ENCODE measurements at regions not wholly inside any gene's neighbourhood (a gene's known extent, or its start where the extent isn't known, plus 50 kb on each side); places are given as distances from the start of the nearest gene placed in this dataset.

DNA sequence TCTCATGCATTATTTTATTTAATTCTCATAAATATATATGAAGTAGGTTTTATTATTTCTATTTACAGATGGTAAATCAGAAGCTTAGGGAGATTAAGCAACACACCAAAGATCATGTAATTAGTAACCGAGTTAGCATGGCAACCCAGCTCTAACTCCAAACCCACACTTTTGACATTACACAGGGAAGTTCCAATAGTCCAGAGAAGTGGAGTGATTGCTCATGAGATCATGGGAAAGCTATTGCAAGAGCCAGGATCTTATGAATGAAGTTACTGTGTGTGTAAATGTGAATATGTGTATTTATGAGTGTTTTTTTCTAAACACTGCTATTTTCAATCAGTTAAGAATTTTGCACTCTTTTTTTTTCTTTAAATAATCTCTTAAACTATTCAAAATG lies 225.8 kb upstream of the KIRREL3 start:
- Mint-ChIP-seq H3K36me3 (no peaks in the 10 kb centered on the region), H3K27me3 (no peaks in the 10 kb centered on the region), H3K4me1 (no peaks in the 10 kb centered on the region), H3K4me3 (no peak overlapping the region), H3K27ac (no peak overlapping the region), H3K9me3 (peaks cover 9% of the 10 kb centered on the region)
- ATAC-seq (ENCODE audit: low read depth) = no peak
- DNase-seq (ENCODE audit: low spot score in 2 of 2) = no peak

DNA sequence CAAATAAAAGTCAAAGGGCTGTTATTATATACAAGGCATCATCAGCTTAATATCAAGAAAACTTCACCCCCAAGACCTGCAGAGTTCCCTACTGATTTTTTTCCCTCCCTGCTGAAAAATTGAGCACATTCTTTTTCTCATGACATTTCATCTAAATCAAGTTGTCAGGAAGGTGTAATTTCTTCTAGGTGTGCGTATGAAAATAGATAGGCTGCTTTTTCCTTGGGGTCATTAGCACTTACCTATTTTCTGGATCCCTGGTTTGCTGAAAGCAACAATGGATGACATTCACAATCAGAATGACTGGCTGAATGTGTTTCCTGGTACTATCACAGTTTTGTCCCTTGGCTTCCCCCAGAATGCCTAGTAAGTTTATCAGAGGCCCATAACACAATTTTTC lies 225.0 kb upstream of the KIRREL3 start:
- ATAC-seq (ENCODE audit: low read depth) (no peak), DNase-seq (ENCODE audit: low spot score in 2 of 2) (no peak)
- H3K27ac Mint-ChIP-seq = no peak overlapping the region
- H3K9me3 Mint-ChIP-seq = peaks cover 9% of the 10 kb centered on the region
- H3K27me3 Mint-ChIP-seq = no peaks in the 10 kb centered on the region
- H3K4me1 Mint-ChIP-seq = no peaks in the 10 kb centered on the region
- no peak overlapping the region for H3K4me3 Mint-ChIP-seq
- no peaks in the 10 kb centered on the region for H3K36me3 Mint-ChIP-seq

DNA sequence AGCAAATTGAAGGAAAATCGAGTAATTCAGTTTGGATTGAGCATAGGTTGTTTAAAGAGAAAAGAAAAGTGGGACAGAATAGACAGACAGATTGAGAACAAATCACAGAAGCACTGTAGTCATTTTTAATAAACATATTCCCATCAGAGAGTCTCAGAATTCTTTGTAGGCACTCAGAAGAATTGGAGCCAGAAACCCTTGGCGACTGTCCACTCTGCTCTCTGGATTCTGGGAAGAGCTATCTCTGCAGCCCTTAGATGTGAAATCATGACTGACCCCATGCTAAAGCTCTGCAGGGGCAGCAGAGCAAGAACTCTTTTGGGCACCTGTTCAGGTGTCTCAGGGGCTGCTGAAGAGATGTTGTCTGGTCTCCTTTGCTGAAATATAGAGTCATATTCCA lies 223.7 kb upstream of the KIRREL3 start:
- no peak overlapping the region for H3K27ac Mint-ChIP-seq
- H3K27me3 Mint-ChIP-seq = no peaks in the 10 kb centered on the region
- no peak overlapping the region for H3K4me3 Mint-ChIP-seq
- H3K9me3 Mint-ChIP-seq = peaks cover 6% of the 10 kb centered on the region
- no peaks in the 10 kb centered on the region for H3K36me3 Mint-ChIP-seq
- no peaks in the 10 kb centered on the region for H3K4me1 Mint-ChIP-seq
- DNase-seq (ENCODE audit: low spot score in 2 of 2) (no peak), ATAC-seq (ENCODE audit: low read depth) (no peak)

DNA sequence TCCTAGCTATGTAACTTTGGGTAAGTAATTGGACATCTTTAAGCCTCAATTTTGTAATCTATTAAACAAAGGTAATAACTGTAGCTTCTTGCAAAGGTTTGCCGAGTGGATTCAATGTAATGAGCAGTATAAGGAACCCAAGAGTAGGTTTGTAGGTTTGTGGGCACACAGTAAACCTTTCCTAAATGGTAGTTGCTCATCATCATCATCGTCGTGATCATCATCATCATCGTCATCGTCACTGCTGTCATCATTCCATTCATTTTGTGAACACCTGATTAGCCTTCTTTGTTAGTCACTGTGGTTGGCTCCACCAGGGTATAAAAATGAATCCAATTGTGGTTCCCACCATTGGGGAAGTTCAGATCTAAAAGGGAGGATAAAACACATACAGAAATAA lies 223.1 kb upstream of the KIRREL3 start:
- H3K27me3 Mint-ChIP-seq = no peaks in the 10 kb centered on the region
- H3K27ac Mint-ChIP-seq = no peak overlapping the region
- H3K9me3 Mint-ChIP-seq = peaks cover 6% of the 10 kb centered on the region
- ATAC-seq (ENCODE audit: low read depth) (no peak), DNase-seq (ENCODE audit: low spot score in 2 of 2) (no peak)
- H3K4me1 Mint-ChIP-seq = no peaks in the 10 kb centered on the region
- H3K36me3 Mint-ChIP-seq = no peaks in the 10 kb centered on the region
- H3K4me3 Mint-ChIP-seq = no peak overlapping the region

DNA sequence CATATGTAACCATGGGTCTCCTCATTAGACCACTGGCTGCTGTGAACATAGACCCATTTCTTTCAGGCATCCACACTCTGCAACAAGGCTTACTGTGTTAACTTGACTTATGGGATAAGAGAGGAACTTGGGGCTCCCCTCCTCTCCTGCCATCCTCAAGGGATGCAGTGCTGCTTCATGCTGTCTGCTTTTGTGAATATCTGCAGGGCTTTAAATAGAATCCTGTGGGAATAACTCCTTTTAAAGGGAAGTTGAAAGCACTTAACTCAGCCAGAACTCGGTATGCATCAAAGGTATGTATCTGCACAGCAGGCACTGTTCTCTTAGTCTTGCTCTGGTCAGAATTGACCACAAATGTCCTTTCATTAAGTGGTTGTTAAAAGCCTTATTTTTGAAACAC lies 222.5 kb upstream of the KIRREL3 start:
- Mint-ChIP-seq H3K4me1 (no peaks in the 10 kb centered on the region), H3K9me3 (peaks cover 6% of the 10 kb centered on the region), H3K27me3 (no peaks in the 10 kb centered on the region), H3K36me3 (no peaks in the 10 kb centered on the region), H3K4me3 (no peak overlapping the region), H3K27ac (no peak overlapping the region)
- no peak for ATAC-seq (ENCODE audit: low read depth)
- no peak for DNase-seq (ENCODE audit: low spot score in 2 of 2)

DNA sequence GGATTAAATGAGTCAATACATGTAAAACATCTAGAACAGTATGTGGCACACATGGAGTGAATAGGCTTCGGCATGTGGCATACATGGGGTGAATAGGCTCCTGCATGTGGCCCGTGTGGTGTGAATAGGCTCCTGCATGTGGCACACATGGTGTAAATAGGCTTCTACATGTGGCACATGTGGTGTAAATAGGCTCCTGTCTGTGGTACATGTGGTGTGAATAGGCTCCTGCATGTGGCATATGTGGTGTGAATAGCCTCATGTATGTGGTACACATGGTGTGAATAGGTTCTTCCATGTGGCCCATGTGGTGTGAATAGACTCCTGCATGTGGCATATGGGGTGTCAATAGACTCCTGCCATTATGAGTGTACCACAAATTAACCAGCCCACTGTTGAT lies 219.1 kb upstream of the KIRREL3 start:
- Mint-ChIP-seq H3K27ac (no peak overlapping the region), H3K27me3 (no peaks in the 10 kb centered on the region), H3K4me1 (no peaks in the 10 kb centered on the region), H3K9me3 (peaks cover 6% of the 10 kb centered on the region), H3K36me3 (no peaks in the 10 kb centered on the region), H3K4me3 (no peak overlapping the region)
- DNase-seq (ENCODE audit: low spot score in 2 of 2) (no peak), ATAC-seq (ENCODE audit: low read depth) (no peak)

DNA sequence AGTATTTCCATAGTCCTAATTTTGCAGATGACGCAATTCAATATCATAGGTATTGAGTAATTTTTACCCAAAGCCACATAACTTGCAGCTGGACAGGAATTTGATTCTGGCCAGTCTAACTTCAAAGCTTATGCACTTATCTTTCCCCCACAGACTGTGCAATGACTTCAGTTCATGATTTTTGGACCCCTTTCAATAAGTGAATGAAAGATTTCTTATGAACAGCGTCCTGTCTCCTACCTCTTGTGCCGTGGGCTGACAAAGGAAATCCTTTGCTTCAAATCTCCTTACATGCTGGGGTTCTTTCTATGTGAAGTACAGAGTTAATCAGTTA lies 217.7 kb upstream of the KIRREL3 start:
- Mint-ChIP-seq H3K27ac (no peak overlapping the region), H3K27me3 (no peaks in the 10 kb centered on the region), H3K9me3 (peaks cover 5% of the 10 kb centered on the region), H3K36me3 (no peaks in the 10 kb centered on the region), H3K4me1 (no peaks in the 10 kb centered on the region), H3K4me3 (no peak overlapping the region)
- ATAC-seq (ENCODE audit: low read depth) = no peak
- no peak for DNase-seq (ENCODE audit: low spot score in 2 of 2)

DNA sequence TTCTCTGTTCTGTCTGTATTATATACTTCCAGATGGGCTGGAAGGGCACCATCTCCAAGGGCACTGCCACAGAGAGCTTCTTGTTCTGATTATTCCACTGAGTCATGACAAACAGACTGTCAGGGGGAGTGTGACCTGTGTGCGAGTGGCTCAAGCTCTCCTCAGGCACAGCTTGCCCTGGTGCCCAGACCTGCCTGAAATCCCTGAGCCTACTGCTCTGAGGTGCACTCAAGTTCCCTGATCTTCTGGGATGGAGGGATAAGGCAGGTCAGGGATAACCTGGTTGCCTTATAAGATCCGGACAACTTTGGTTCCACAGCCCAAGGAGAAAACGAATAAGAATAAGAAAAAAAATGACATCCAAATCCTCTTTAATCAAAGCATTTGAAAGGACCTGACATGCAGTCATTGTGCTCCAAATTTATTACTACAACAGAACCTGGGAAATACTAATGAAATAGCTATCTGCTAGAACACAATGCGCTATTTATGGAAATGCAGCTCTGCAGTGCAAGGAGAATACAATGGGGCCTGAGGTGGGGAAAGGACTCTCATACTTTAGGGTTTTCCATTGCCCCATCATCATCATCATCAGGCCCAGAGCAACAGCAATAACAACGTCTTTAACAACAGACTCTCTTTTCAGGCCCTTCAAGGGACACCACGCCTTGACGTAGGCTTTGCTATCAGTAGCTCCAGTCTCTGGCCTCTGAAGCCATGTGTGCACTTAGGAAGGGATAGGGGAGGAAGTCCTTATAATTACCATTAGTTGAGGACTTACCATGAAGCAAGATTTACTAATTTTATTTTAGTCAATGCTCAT lies 217.1 kb upstream of the KIRREL3 start:
- no peak overlapping the region for H3K4me3 Mint-ChIP-seq
- no peak for DNase-seq (ENCODE audit: low spot score in 2 of 2)
- H3K36me3 Mint-ChIP-seq = no peaks in the 10 kb centered on the region
- H3K27me3 Mint-ChIP-seq = no peaks in the 10 kb centered on the region
- ATAC-seq (ENCODE audit: low read depth) = no peak
- H3K4me1 Mint-ChIP-seq = no peaks in the 10 kb centered on the region
- H3K9me3 Mint-ChIP-seq = peaks cover 5% of the 10 kb centered on the region
- H3K27ac Mint-ChIP-seq = no peak overlapping the region

DNA sequence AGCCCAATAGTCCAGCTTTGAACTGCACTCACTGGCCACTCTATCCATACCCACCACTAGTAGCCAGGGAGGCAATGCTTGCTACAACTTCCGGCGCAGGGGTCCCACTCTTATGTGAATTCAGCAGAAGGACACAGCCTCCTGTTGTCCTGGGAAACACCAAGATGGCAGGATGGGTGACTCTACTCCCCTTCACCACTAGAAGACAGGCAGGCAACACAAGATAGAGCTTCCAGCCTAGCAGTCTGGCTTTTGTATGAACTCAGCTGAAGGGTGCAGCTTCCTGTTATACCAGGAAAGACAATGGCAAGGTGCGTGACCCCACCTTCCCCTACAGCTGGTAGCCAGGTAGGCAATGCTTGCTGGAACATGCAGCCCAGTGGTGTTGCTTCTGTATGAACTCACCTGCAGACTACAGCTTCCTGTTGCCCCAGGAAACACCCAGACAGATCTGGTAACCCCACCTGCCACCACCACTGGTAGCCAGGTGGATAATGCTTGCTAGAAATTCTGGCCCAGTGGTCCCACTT lies 205.2 kb upstream of the KIRREL3 start:
- H3K27me3 Mint-ChIP-seq = peaks cover 1% of the 10 kb centered on the region
- no peaks in the 10 kb centered on the region for H3K4me1 Mint-ChIP-seq
- H3K36me3 Mint-ChIP-seq = no peaks in the 10 kb centered on the region
- H3K27ac Mint-ChIP-seq = no peak overlapping the region
- DNase-seq (ENCODE audit: low spot score in 2 of 2) (no peak), ATAC-seq (ENCODE audit: low read depth) (no peak)
- H3K4me3 Mint-ChIP-seq = no peak overlapping the region
- H3K9me3 Mint-ChIP-seq = peaks cover 14% of the 10 kb centered on the region

DNA sequence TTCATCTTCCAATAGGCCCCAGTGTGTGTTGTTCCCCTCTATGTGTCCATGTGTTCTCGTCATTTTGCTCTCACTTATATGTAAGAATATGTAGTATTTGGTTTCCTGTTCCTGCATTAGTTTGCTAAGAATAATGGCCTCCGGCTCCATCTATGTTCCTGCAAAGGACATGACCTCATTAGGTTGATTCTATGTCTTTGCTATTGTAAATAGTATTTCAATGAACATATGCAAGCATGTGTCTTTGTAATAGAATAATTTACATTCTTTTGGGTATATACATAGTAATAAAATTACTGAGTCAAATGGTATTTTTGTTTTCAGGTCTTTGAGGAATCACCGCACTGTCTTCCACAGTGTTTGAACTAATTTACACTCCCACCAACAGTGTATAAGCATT lies 202.9 kb upstream of the KIRREL3 start:
- DNase-seq (ENCODE audit: low spot score in 2 of 2) (no peak), ATAC-seq (ENCODE audit: low read depth) (no peak)
- Mint-ChIP-seq H3K27ac (no peak overlapping the region), H3K27me3 (peaks cover 1% of the 10 kb centered on the region), H3K36me3 (no peaks in the 10 kb centered on the region), H3K4me3 (no peak overlapping the region), H3K9me3 (peaks cover 12% of the 10 kb centered on the region), H3K4me1 (no peaks in the 10 kb centered on the region)

DNA sequence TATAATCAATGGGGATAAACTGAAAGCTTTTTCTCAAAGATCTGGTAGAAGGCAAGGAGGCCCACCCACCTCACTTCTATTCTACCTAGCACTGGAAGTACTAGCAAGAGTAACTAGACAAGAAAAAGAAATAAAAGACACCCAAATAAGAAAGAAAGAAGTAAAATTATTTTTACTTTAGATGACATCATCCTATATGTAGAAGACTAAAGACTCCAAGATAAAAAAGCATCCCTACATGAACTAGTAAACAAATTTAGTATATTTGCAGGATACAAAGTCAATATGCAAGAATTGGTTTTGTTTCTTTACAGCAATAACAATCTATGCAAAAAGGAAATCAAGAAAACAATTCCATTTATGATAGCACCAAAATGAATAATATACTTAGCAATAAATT lies 201.5 kb upstream of the KIRREL3 start:
- no peak overlapping the region for H3K4me3 Mint-ChIP-seq
- no peak for DNase-seq (ENCODE audit: low spot score in 2 of 2)
- H3K9me3 Mint-ChIP-seq = peaks cover 11% of the 10 kb centered on the region
- H3K4me1 Mint-ChIP-seq = no peaks in the 10 kb centered on the region
- ATAC-seq (ENCODE audit: low read depth) = no peak
- H3K36me3 Mint-ChIP-seq = no peaks in the 10 kb centered on the region
- H3K27ac Mint-ChIP-seq = no peak overlapping the region
- H3K27me3 Mint-ChIP-seq = peaks cover 1% of the 10 kb centered on the region

DNA sequence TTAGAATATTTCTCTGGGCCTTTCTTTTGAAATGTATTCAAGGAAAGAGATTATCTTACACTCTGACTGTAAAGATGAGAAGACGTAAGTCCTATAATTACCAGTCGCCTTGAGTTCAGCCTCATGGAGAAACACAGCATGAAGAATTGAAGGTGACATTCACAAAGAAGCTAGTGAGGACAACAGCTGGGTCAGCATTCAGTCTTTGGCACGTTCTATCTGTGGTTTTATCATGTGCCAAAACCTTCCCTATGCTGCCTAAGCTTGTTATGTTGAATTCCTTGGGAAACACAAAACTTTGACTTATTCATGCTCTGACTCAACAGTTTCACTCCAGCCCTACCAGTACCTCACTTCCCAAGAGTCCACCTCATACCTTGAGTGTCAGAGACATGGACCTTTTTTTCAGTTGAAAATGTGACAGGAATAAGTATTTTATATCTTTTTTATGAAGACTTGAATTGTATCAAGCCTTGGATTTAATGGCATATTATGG lies 198.8 kb upstream of the KIRREL3 start:
- DNase-seq (ENCODE audit: low spot score in 2 of 2) (no peak), ATAC-seq (ENCODE audit: low read depth) (no peak)
- Mint-ChIP-seq H3K36me3 (no peaks in the 10 kb centered on the region), H3K9me3 (peaks cover 9% of the 10 kb centered on the region), H3K27ac (no peak overlapping the region), H3K27me3 (no peaks in the 10 kb centered on the region), H3K4me1 (no peaks in the 10 kb centered on the region), H3K4me3 (no peak overlapping the region)

DNA sequence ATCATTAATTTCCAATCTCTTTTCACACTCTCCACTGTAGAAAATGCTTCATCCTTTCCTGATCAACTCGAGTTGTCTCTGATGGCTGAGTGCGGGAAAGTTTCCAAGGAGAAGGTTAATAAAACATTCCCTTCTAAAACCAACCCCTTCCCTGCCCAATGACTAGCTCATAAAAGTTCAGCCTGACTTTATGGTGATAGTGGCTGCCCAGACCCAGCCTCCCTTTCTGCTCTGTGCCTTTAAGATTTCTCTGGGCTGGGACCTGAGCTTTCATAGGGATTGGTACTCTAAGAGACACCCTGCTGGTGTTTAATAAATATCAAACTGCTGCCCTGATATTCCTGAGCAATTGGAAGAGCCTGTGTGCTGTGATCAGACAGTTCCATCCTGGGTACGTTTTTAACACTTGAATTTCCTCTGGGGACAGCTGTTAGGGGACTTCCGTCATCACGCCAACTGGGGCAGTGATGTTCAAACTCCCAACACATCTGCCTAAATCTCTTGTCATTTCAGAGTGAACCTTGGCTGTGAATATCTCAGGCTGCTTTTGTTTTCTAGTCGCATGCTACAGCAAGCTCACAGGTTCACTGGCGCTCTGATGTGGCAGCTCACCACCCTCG lies 195.0 kb upstream of the KIRREL3 start:
- H3K36me3 Mint-ChIP-seq = no peaks in the 10 kb centered on the region
- DNase-seq (ENCODE audit: low spot score in 2 of 2) = no peak
- no peak overlapping the region for H3K4me3 Mint-ChIP-seq
- no peaks in the 10 kb centered on the region for H3K4me1 Mint-ChIP-seq
- no peak overlapping the region for H3K27ac Mint-ChIP-seq
- no peaks in the 10 kb centered on the region for H3K27me3 Mint-ChIP-seq
- no peak for ATAC-seq (ENCODE audit: low read depth)
- H3K9me3 Mint-ChIP-seq = peaks cover 9% of the 10 kb centered on the region

DNA sequence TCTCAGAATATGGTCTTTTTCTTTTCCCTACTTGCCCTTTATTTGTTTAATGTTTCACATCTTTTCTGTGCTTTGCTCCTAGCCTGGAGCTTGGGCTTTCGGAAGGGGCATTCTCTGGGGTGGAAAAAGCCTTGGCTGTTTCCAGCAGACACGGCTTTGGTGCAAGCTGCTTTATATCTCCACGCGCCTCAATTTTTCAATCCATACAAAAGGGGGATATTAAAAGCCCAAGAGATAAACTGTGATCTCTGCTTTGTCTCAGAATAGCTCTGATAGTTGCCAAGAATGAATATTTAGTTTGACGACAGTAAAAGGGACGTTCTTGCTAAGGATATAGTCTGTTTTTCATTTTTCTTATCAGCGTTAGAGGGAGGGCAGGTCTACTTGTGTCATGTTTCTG lies 194.0 kb upstream of the KIRREL3 start:
- no peaks in the 10 kb centered on the region for H3K27me3 Mint-ChIP-seq
- H3K9me3 Mint-ChIP-seq = peaks cover 7% of the 10 kb centered on the region
- no peak overlapping the region for H3K27ac Mint-ChIP-seq
- no peak overlapping the region for H3K4me3 Mint-ChIP-seq
- ATAC-seq (ENCODE audit: low read depth) = no peak
- no peaks in the 10 kb centered on the region for H3K4me1 Mint-ChIP-seq
- DNase-seq (ENCODE audit: low spot score in 2 of 2) = no peak
- H3K36me3 Mint-ChIP-seq = no peaks in the 10 kb centered on the region

DNA sequence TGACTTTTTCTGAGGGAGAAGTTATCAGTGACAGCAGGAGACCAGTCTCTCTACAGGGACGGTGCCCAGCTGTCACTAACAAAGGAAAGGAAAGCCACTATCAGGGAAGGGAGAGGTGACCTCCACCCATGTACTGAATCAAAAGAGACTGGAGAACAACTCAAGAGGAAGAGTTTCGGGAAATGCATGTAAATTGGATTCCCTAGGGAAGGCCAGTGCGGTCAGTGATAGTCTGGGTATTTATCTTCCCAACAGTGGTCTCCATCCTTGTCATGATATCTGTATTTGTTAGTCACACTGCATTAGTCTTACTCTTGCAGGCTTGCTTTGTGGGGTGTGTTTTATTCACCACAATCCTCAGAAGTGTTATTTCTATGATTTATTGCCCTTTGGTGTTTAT lies 193.4 kb upstream of the KIRREL3 start:
- H3K27ac Mint-ChIP-seq = no peak overlapping the region
- ATAC-seq (ENCODE audit: low read depth) (no peak), DNase-seq (ENCODE audit: low spot score in 2 of 2) (no peak)
- H3K36me3 Mint-ChIP-seq = no peaks in the 10 kb centered on the region
- peaks cover 10% of the 10 kb centered on the region for H3K9me3 Mint-ChIP-seq
- no peaks in the 10 kb centered on the region for H3K27me3 Mint-ChIP-seq
- no peak overlapping the region for H3K4me3 Mint-ChIP-seq
- H3K4me1 Mint-ChIP-seq = no peaks in the 10 kb centered on the region
